AG10803 (cell line): ENCODE measurements at regions not wholly inside any gene's neighbourhood (a gene's known extent, or its start where the extent isn't known, plus 50 kb on each side); places are given as distances from the start of the nearest gene placed in this dataset.

Source experiments
- DNase-seq: peaks from one replicate; pipeline ENCODE4 v3.0.0; 2010; ENCODE audit warnings: low read depth
- H3K4me3 ChIP-seq: 2 replicates; pipeline ENCODE4 v1.5.1; 2011; ENCODE audit warnings: mild to moderate bottlenecking, low read length, control low read depth
- TF ChIP-seq, protein P1 (sequence below): conservative IDR thresholded peaks from 2 replicates; pipeline ENCODE4 v1.5.1; 2011; ENCODE audit warnings: mild to moderate bottlenecking, low read length, control low read depth, inconsistent platforms

- DNase-seq = no peak
- TF ChIP-seq, protein P1, sequence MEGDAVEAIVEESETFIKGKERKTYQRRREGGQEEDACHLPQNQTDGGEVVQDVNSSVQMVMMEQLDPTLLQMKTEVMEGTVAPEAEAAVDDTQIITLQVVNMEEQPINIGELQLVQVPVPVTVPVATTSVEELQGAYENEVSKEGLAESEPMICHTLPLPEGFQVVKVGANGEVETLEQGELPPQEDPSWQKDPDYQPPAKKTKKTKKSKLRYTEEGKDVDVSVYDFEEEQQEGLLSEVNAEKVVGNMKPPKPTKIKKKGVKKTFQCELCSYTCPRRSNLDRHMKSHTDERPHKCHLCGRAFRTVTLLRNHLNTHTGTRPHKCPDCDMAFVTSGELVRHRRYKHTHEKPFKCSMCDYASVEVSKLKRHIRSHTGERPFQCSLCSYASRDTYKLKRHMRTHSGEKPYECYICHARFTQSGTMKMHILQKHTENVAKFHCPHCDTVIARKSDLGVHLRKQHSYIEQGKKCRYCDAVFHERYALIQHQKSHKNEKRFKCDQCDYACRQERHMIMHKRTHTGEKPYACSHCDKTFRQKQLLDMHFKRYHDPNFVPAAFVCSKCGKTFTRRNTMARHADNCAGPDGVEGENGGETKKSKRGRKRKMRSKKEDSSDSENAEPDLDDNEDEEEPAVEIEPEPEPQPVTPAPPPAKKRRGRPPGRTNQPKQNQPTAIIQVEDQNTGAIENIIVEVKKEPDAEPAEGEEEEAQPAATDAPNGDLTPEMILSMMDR = no peak
- no peak overlapping the region for H3K4me3 ChIP-seq
Measured at GRCh38 chr1:29473161-29473855, 237.0 kb downstream of the PTPRU start.

DNA sequence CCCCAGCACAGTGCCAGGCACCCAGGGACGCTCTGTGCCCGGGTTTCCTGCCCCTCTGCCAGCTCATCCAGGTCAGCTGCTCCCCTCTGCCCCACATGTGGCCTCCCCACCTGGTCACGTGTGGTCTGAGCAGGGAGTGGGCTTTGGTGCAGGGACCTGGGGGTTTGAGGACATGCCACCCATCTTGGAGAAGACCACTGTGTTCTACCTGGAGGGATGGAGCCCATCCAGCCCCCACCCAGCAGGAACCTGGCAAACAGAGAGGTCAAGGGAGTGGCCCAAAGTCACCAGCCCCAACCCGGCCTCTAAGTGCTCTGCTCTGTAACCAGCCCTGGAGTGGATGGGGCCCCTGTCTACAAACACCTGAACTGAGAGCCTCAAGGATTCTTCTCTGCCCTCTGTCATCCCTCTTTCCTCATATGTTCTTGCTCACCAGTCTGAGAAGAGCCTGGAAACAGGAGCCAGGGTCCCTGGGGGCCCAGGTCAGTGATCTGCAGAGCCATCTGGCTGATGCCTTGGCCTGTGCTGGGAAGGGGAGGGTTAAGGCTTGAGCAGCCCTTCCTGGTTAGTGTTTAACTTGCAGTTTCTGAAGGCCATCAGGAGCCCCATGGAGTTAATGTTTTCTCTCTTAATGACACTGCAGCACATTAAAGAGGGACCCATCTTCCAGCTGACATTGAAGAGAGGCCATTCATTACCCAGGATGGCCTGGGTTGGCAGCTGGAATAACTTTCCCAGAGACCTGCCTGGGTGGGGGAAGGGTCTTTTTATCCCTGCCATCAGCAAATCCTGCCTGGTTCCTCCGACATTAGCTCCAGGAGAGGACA is 235.4 kb downstream of the PTPRU start:
- no peak for DNase-seq
- H3K4me3 ChIP-seq = no peak overlapping the region
- TF ChIP-seq, protein P1 = no peak

DNA sequence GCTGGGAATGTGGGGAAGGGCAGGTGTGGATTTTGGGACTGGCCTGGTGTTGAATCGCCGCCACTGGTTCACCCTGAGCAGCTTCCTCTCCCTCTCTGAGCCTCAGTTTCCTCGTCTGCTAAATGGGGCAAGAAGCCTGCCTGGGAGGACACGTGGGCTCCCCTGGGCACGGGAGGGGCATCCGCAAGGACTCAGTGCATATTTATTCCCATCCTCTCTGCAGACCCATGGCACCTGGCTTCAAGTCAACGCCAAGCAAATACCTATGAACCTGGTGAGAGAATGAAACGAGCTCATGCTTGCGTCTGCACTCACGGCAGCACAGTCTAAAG is 234.4 kb downstream of the PTPRU start:
- DNase-seq = no peak
- H3K4me3 ChIP-seq = no peak overlapping the region
- TF ChIP-seq, protein P1 = no peak

GRCh38 chr1:29470087-29470787 is 233.9 kb downstream of the PTPRU start:
- TF ChIP-seq, protein P1 = no peak
- DNase-seq = no peak
- no peak overlapping the region for H3K4me3 ChIP-seq

GRCh38 chr1:29469457-29469856 is 233.1 kb downstream of the PTPRU start:
- H3K4me3 ChIP-seq = no peak overlapping the region
- TF ChIP-seq, protein P1 = no peak
- DNase-seq = peak; percentile 3

DNA sequence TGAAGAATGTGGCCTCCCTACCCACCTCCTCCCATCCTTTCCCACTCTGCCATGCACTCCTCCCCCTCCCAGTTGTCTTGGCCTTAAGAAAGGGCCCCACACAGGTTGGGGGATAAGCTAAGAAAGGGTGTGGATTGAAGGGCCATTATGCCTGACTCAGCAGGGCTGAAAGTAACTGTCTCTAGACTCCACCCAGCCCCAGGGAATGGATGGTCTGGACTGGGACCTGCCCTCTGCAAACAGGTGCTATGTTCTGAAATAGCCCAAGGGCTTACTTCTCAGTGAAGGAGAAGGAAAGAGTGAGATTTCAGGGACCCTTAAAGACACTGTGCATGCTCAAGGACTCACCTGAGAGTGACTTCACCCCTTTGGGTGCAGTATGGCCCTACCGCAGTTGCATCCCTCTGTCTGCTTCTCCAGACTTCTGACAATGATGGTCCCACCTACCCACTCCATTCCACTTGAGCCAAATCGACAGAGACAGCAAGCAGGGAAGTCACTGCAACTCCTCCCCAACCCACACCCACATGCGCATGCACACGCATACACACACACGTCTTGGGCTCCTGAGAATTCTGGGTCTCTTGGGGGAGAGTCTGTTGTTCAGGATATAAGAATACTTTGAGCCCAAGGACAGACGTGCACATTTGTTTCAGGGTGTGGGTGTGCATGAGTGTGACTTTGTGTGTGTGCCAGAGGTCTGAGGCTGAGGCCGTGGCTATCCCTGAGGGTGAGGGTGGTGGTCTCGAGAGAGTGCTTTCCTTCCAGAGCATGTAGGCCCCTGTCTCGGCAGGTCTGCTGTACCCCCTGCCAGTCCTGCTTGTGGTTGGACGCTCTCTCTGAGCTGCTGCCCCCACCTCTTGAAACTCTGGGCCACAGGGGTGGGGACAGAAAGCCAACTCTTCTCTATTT is 231.9 kb downstream of the PTPRU start:
- no peak for DNase-seq
- TF ChIP-seq, protein P1 = no peak
- H3K4me3 ChIP-seq = no peak overlapping the region
